ENCODE measurements at regions not wholly inside any gene's neighbourhood (a gene's known extent, or its start where the extent isn't known, plus 50 kb on each side); places are given as distances from the start of the nearest gene placed in this dataset.

DNA sequence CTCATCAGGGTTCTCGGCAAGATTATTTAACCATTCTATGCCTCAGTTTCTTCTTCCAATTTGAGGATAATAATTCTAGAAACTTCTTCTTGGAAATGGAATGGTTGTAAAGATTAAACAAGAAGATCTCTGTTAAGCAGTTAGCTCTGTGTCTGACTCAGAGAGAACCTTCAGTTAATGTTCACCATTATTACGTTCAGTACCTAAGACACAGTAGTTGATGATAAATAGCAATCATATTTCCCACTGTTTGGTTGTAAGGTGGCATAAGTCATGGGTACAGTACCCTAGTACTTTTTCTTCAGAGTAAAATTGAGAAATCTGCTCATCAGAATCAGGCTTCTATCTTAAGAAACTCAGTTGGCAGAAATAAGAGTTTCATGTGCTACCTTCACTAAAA lies 366.5 kb upstream of the BOD1L1 start:
- Histone ChIP-seq H2BK120ac (ENCODE audit: low read depth, low read length, poor library complexity, severe bottlenecking) (no peak overlapping the region), H2AFZ (ENCODE audit: low read length) (no peak overlapping the region), H3K23me2 (ENCODE audit: insufficient read length, low read depth, low read length, poor library complexity, severe bottlenecking) (no peaks in the 10 kb centered on the region), H4K20me1 (ENCODE audit: control insufficient read depth, insufficient read depth, insufficient read length) (no peaks in the 10 kb centered on the region), H3T11ph (ENCODE audit: low read length) (no peak overlapping the region), H3K79me2 (ENCODE audit: insufficient read depth, low read length) (no peaks in the 10 kb centered on the region), H3K14ac (ENCODE audit: insufficient read depth, low read length) (no peak overlapping the region), H3K56ac (ENCODE audit: insufficient read length, low read depth, low read length) (no peak overlapping the region), H2BK5ac (ENCODE audit: insufficient read length, low read length) (no peak overlapping the region), H3K23ac (ENCODE audit: insufficient read length, low read depth, low read length) (no peak overlapping the region), H3K79me1 (ENCODE audit: insufficient read depth, low read depth, low read length, poor library complexity, severe bottlenecking) (no peaks in the 10 kb centered on the region), H3K4me2 (ENCODE audit: insufficient read depth, insufficient read length, low read length) (no peak overlapping the region), H3K9ac (ENCODE audit: extremely low read depth, insufficient read length, low read length) (no peak overlapping the region), H2BK20ac (ENCODE audit: low read depth, low read length, poor library complexity, severe bottlenecking) (no peak overlapping the region), H4K8ac (replicated peaks; ENCODE audit: insufficient read length, low read depth, low read length) (no peak overlapping the region), H3K27me3 (ENCODE audit: insufficient read depth, low read length) (no peaks in the 10 kb centered on the region), H2BK12ac (ENCODE audit: insufficient read length, low read depth, low read length) (no peak overlapping the region), H3K9me3 (ENCODE audit: control insufficient read depth, low read depth, low read length) (no peaks in the 10 kb centered on the region), H4K91ac (ENCODE audit: insufficient read length, low read depth, low read length) (no peak overlapping the region), H4K5ac (ENCODE audit: insufficient read length, low read depth, low read length) (no peak overlapping the region), H3K18ac (ENCODE audit: insufficient read length, low read depth, low read length) (no peak overlapping the region), H2AK5ac (ENCODE audit: insufficient read length, low read length) (no peak overlapping the region), H2BK15ac (ENCODE audit: low read depth, low read length) (no peak overlapping the region), H3K4me1 (ENCODE audit: insufficient read depth, low read length) (no peaks in the 10 kb centered on the region), H3K4ac (ENCODE audit: low read depth, low read length) (no peak overlapping the region), H3K27ac (ENCODE audit: insufficient read length, low read depth, low read length) (no peak overlapping the region)
- Mint-ChIP-seq H3K36me3 (ENCODE audit: insufficient read depth in 1 of 3, low read depth in 3 of 3) (no peaks in the 10 kb centered on the region), H3K4me3 (no peak overlapping the region), H3K27me3 (ENCODE audit: low read depth) (no peaks in the 10 kb centered on the region), H3K4me1 (peaks cover 2 to 5% of the 10 kb centered on the region in 2 experiments; a peak in 3 of 4 replicates), H3K9me3 (peaks cover 0 to 2% of the 10 kb centered on the region in 2 experiments; a peak in 1 of 5 replicates), H3K27ac (no peak overlapping the region)
- DNase-seq: no peak
- no CpG with 5 or more reads among the region's 2 CpGs for whole genome bisulfite sequencing (ENCODE audit: extremely low coverage, insufficient read length, low lambda C conversion rate)
- TF ChIP-seq, protein P1, sequence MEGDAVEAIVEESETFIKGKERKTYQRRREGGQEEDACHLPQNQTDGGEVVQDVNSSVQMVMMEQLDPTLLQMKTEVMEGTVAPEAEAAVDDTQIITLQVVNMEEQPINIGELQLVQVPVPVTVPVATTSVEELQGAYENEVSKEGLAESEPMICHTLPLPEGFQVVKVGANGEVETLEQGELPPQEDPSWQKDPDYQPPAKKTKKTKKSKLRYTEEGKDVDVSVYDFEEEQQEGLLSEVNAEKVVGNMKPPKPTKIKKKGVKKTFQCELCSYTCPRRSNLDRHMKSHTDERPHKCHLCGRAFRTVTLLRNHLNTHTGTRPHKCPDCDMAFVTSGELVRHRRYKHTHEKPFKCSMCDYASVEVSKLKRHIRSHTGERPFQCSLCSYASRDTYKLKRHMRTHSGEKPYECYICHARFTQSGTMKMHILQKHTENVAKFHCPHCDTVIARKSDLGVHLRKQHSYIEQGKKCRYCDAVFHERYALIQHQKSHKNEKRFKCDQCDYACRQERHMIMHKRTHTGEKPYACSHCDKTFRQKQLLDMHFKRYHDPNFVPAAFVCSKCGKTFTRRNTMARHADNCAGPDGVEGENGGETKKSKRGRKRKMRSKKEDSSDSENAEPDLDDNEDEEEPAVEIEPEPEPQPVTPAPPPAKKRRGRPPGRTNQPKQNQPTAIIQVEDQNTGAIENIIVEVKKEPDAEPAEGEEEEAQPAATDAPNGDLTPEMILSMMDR (conservative IDR thresholded peaks at IDR 0.05): no peak

Data from H9 (cell line).